GM21723 (cell line): ENCODE measurements at regions not wholly inside any gene's neighbourhood (a gene's known extent, or its start where the extent isn't known, plus 50 kb on each side); places are given as distances from the start of the nearest gene placed in this dataset.
"Not testable (repeated sequence)": the region's sequence is repeated elsewhere in the genome, so short reads cannot be mapped to it uniquely, and the experiment has no call there.

ENCODE experiments used
- ATAC-seq: cut with Tn5 transposase; IDR thresholded peaks from one replicate; pipeline ENCODE4 v1.9.1; 2021; ENCODE audit warnings: mild to moderate bottlenecking, moderate library complexity; ENCODE audit not compliant: unreplicated experiment

GRCh38 chr1:90314533-90314932 is 319.6 kb downstream of the ZNF326 start:
- no peak for ATAC-seq

GRCh38 chr1:90313778-90314177 is 318.9 kb downstream of the ZNF326 start:
- no peak for ATAC-seq

- no peak for ATAC-seq
These were observed 314.9 kb downstream of the ZNF326 start for GRCh38 chr1:90309806-90310205.

- no peak for ATAC-seq
These were observed 313.5 kb downstream of the ZNF326 start for GRCh38 chr1:90308421-90308820.

GRCh38 chr1:90305577-90305976 is 310.7 kb downstream of the ZNF326 start:
- ATAC-seq: no peak

GRCh38 chr1:90296327-90296726 is 301.4 kb downstream of the ZNF326 start:
- no peak for ATAC-seq

GRCh38 chr1:90295534-90295933 is 300.6 kb downstream of the ZNF326 start:
- no peak for ATAC-seq

GRCh38 chr1:90291431-90292216 is 296.7 kb downstream of the ZNF326 start:
- no peak for ATAC-seq

GRCh38 chr1:90282811-90283210 is 287.9 kb downstream of the ZNF326 start:
- no peak for ATAC-seq

GRCh38 chr1:90281886-90282285 is 287.0 kb downstream of the ZNF326 start:
- ATAC-seq: not testable (repeated sequence)

- no peak for ATAC-seq
These were observed 282.4 kb downstream of the ZNF326 start for GRCh38 chr1:90277270-90277669.

- no peak for ATAC-seq
These were observed 279.5 kb downstream of the ZNF326 start for GRCh38 chr1:90274376-90274775.

- no peak for ATAC-seq
These were observed 278.4 kb downstream of the ZNF326 start for GRCh38 chr1:90273241-90273774.

- no peak for ATAC-seq
These were observed 267.9 kb downstream of the ZNF326 start for GRCh38 chr1:90262791-90263190.

GRCh38 chr1:90262286-90262685 is 267.4 kb downstream of the ZNF326 start:
- ATAC-seq: no peak

GRCh38 chr1:90246069-90246468 is 251.2 kb downstream of the ZNF326 start:
- no peak for ATAC-seq

GRCh38 chr1:90236493-90236892 is 241.6 kb downstream of the ZNF326 start:
- no peak for ATAC-seq

- no peak for ATAC-seq
These were observed 228.5 kb downstream of the ZNF326 start for GRCh38 chr1:90223401-90223800.

- ATAC-seq: no peak
These were observed 226.2 kb downstream of the ZNF326 start for GRCh38 chr1:90220941-90221693.

GRCh38 chr1:90220496-90220895 is 225.6 kb downstream of the ZNF326 start:
- no peak for ATAC-seq

- not testable (repeated sequence) for ATAC-seq
These were observed 224.4 kb downstream of the ZNF326 start for GRCh38 chr1:90219166-90219871.
